MCF 10A (cell line): ENCODE measurements at regions not wholly inside any gene's neighbourhood (a gene's known extent, or its start where the extent isn't known, plus 50 kb on each side); places are given as distances from the start of the nearest gene placed in this dataset.
"Not testable (repeated sequence)": the region's sequence is repeated elsewhere in the genome, so short reads cannot be mapped to it uniquely, and the experiment has no call there.

ENCODE experiments used
- BruUV-seq: library from RNA; stranded (reverse); fragments of 400-500 nt; replicated peaks from 2 replicates; lab custom pipeline; 2021; lab: Mats Ljungman, UMichigan
- CTCF ChIA-PET: fragments of 300-600 bp; sonication (Branson Sonifier 250); formaldehyde crosslinking; extraction: SDS; loops from one replicate; lab custom pipeline; 2021; ENCODE audit warnings: antibody characterized with exemption, inconsistent platforms; lab: Yijun Ruan, JAX
- POLR2A ChIA-PET: fragments of 300-600, 350-650 bp; sonication (Branson Sonifier 250); formaldehyde crosslinking; extraction: SDS; loops from one replicate; lab custom pipeline; 2020; ENCODE audit warnings: antibody characterized with exemption, inconsistent platforms; lab: Yijun Ruan, JAX
- DNase-seq: peaks from one replicate; pipeline ENCODE4 v3.0.0-alpha.2; 2018; ENCODE audit not compliant: unreplicated experiment
- H3K27ac Mint-ChIP-seq: one replicate; pipeline ENCODE4 v1.8.0; 2022; ENCODE audit warnings: mild to moderate bottlenecking, low read depth, mixed read lengths; ENCODE audit not compliant: unreplicated experiment
- H3K27me3 Mint-ChIP-seq: one replicate; pipeline ENCODE4 v1.8.0; 2022; ENCODE audit warnings: mixed read lengths; ENCODE audit not compliant: insufficient read depth, unreplicated experiment
- H3K36me3 Mint-ChIP-seq: one replicate; pipeline ENCODE4 v1.8.0; 2022; ENCODE audit warnings: mild to moderate bottlenecking, moderate library complexity, mixed read lengths; ENCODE audit not compliant: insufficient read depth, unreplicated experiment
- H3K4me1 Mint-ChIP-seq: one replicate; pipeline ENCODE4 v1.8.0; 2022; ENCODE audit warnings: mixed read lengths; ENCODE audit not compliant: insufficient read depth, unreplicated experiment
- H3K4me3 Mint-ChIP-seq: one replicate; pipeline ENCODE4 v1.8.0; 2022; ENCODE audit warnings: mild to moderate bottlenecking, moderate library complexity, mixed read lengths; ENCODE audit not compliant: unreplicated experiment
- H3K9me3 Mint-ChIP-seq: one replicate; pipeline ENCODE4 v1.8.0; 2022; ENCODE audit warnings: mixed read lengths; ENCODE audit not compliant: unreplicated experiment
- CTCF ChIP-seq: fragments of 200-600 bp; IDR thresholded peaks from one replicate; pipeline ENCODE4 v1.8.0; 2022; ENCODE audit warnings: antibody characterized with exemption, mild to moderate bottlenecking; ENCODE audit not compliant: unreplicated experiment
- intact Hi-C: fragments of 100-400 bp; cut with micrococcal nuclease; formaldehyde crosslinking; loops from 2 replicates; pipeline ENCODE4 v1.14.1; 2022

GRCh38 chr10:6788231-6788630, 208.2 kb upstream of the PRKCQ start:
- no peak for DNase-seq
- CTCF ChIA-PET, result no interaction called here
- POLR2A ChIA-PET, result interaction anchor here (0.6 kb wide), 1 partner anchor 81 kb away, joined by 5 read pairs; no protein-coding TSS in a partner anchor
- H3K27me3 Mint-ChIP-seq, result no peaks in the 10 kb centered on the region
- H3K27ac Mint-ChIP-seq, result no peak overlapping the region
- H3K4me1 Mint-ChIP-seq, result peaks cover 6% of the 10 kb centered on the region
- H3K4me3 Mint-ChIP-seq, result no peak overlapping the region
- intact Hi-C loops, result no loop called here
- H3K9me3 Mint-ChIP-seq, result no peaks in the 10 kb centered on the region
- BruUV-seq, result no TSS peak
- peaks cover 39% of the 10 kb centered on the region for H3K36me3 Mint-ChIP-seq
- TF ChIP-seq CTCF, result no peak

DNA sequence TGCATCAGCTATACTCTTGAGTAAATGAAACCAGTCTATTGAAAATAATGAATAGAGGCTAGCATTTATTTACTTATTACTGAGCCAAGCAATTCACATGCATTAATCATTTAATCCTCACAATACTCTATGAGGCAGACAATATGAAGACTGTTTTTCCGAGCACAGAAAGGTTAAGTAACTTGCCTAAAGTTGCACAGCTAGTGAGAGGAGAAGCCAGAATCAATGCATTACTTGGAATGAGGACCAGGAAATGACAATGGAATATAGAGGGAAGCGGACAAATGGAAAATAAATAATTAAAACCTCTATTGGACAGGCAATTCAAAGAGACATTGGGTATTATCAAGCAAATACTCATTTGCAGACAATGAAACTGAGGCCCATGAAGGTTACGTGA, 207.6 kb upstream of the PRKCQ start:
- DNase-seq, result no peak
- TF ChIP-seq CTCF, result no peak
- H3K4me1 Mint-ChIP-seq, result peaks cover 11% of the 10 kb centered on the region
- no peak overlapping the region for H3K27ac Mint-ChIP-seq
- intact Hi-C loops, result no loop called here
- H3K9me3 Mint-ChIP-seq, result no peaks in the 10 kb centered on the region
- no TSS peak for BruUV-seq
- ChIA-PET POLR2A (interaction anchor here (0.6 to 1.0 kb wide), 2 partner anchors 48 to 81 kb away, joined by 3 to 5 read pairs; no protein-coding TSS in a partner anchor), CTCF (interaction anchor here (0.6 to 0.7 kb wide), 2 partner anchors 18 to 99 kb away, joined by 3 read pairs; no protein-coding TSS in a partner anchor)
- H3K36me3 Mint-ChIP-seq, result peaks cover 40% of the 10 kb centered on the region
- no peaks in the 10 kb centered on the region for H3K27me3 Mint-ChIP-seq
- H3K4me3 Mint-ChIP-seq, result no peak overlapping the region

- H3K9me3 Mint-ChIP-seq, result no peaks in the 10 kb centered on the region
- TF ChIP-seq CTCF, result no peak
- no peak overlapping the region for H3K4me3 Mint-ChIP-seq
- ChIA-PET POLR2A (interaction anchor here (0.9 to 1.0 kb wide), 2 partner anchors 48 to 205 kb away, joined by 3 read pairs; no protein-coding TSS in a partner anchor), CTCF (interaction anchor here (0.6 to 1.0 kb wide), 3 partner anchors 17 to 99 kb away, joined by 3 to 4 read pairs (median 3); no protein-coding TSS in a partner anchor)
- no TSS peak for BruUV-seq
- no peak overlapping the region for H3K27ac Mint-ChIP-seq
- H3K27me3 Mint-ChIP-seq, result no peaks in the 10 kb centered on the region
- H3K36me3 Mint-ChIP-seq, result peaks cover 40% of the 10 kb centered on the region
- DNase-seq, result no peak
- intact Hi-C loops, result no loop called here
- H3K4me1 Mint-ChIP-seq, result peaks cover 16% of the 10 kb centered on the region
Observed at GRCh38 chr10:6787091-6787490, 207.0 kb upstream of the PRKCQ start.

GRCh38 chr10:6786579-6787031, 206.5 kb upstream of the PRKCQ start:
- no peaks in the 10 kb centered on the region for H3K27me3 Mint-ChIP-seq
- H3K27ac Mint-ChIP-seq, result no peak overlapping the region
- H3K36me3 Mint-ChIP-seq, result peaks cover 40% of the 10 kb centered on the region
- no peaks in the 10 kb centered on the region for H3K9me3 Mint-ChIP-seq
- POLR2A ChIA-PET, result interaction anchor here (0.9 kb wide), 1 partner anchor 205 kb away, joined by 3 read pairs; no protein-coding TSS in a partner anchor
- no peak overlapping the region for H3K4me3 Mint-ChIP-seq
- intact Hi-C loops, result no loop called here
- CTCF ChIA-PET, result interaction anchor here (1.0 kb wide), 2 partner anchors 50 to 61 kb away, joined by 3 to 4 read pairs; no protein-coding TSS in a partner anchor
- peaks cover 20% of the 10 kb centered on the region for H3K4me1 Mint-ChIP-seq
- TF ChIP-seq CTCF, result no peak
- DNase-seq, result no peak
- no TSS peak for BruUV-seq

- H3K27ac Mint-ChIP-seq, DNase-seq, BruUV-seq, H3K27me3 Mint-ChIP-seq, H3K9me3 Mint-ChIP-seq, CTCF ChIA-PET, H3K4me3 Mint-ChIP-seq: not testable (repeated sequence)
- intact Hi-C loops, result loop anchor here (5.0 kb wide), 1 partner anchor 117 kb away; no protein-coding TSS in a partner anchor
- POLR2A ChIA-PET, result interaction anchor here (4.8 kb wide), 1 partner anchor 45 kb away, joined by 76 read pairs; no protein-coding TSS in a partner anchor
- peaks cover 37% of the 10 kb centered on the region for H3K4me1 Mint-ChIP-seq
- peaks cover 31% of the 10 kb centered on the region for H3K36me3 Mint-ChIP-seq
Observed at GRCh38 chr10:6784429-6784828, 204.4 kb upstream of the PRKCQ start.
